Stimulated activated CD4-positive, alpha-beta T cell treated with anti-CD3 and anti-CD28 coated beads, Interleukin-2, amount 100 ng/mL, for 24 hours (primary cell): ENCODE measurements at regions not wholly inside any gene's neighbourhood (a gene's known extent, or its start where the extent isn't known, plus 50 kb on each side); places are given as distances from the start of the nearest gene placed in this dataset.

ENCODE experiments used
- DNase-seq, 2 donors: peaks; one replicate each; pipeline ENCODE4 v3.0.0-alpha.2; 2020

DNA sequence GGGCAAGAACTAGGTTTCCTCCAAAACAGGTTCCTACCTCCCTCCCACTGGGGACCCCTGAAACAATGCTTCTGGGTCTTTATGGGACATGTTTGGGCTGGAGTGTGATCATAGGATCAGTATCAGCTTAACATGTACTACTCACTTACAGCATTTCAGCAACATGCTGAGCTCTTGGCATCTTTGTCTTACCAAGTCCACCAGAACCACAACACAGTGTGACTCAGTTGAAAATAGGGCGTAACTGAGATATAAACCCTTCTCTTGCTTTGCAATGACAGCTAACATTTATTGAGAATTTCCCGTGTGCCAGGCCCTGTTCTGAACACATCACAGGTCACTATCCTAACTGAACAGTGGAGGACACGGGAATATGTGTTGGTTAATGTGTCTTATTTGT is 218.5 kb upstream of the LNX1 start:
- no peak for DNase-seq

DNA sequence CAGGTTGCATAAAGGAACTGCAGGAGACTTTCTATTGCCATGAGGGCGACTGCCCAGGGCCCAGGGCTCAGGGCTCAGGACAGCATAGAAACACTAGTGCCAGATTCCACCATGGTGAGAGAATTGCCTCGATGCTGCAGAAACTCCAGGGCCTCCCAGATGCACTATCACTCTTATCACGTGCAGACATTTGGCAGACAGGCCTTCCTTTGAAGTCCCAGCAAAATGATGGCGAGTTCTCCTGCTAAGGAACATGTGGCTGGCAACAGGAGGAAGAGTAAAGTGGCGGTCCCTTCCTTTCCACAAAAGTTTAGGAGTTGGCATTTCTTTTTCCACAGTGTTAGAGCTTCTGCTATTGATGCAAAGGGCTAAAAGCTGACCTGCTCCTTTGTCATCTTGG is 214.0 kb upstream of the LNX1 start:
- no peak for DNase-seq

DNA sequence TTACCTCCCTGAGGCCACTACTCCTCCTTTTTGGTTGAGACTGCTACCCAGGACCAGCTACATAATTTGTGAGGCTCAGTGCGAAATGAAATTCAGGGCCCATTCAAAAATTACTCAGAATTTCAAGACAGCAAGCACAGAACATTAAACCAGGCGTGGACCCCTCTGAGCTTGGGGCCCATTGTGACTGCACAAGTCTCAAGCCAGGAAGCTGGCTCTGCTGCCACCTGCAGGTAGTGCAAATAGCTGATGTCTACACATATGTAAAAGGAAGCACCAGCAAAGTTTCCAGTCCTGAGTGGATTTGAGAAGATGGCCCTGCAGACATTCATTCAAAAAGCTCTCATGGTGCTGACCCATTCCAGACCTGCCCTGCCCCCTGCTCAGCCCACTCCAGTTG is 213.4 kb upstream of the LNX1 start:
- DNase-seq: peak; percentile 17 to 35

DNA sequence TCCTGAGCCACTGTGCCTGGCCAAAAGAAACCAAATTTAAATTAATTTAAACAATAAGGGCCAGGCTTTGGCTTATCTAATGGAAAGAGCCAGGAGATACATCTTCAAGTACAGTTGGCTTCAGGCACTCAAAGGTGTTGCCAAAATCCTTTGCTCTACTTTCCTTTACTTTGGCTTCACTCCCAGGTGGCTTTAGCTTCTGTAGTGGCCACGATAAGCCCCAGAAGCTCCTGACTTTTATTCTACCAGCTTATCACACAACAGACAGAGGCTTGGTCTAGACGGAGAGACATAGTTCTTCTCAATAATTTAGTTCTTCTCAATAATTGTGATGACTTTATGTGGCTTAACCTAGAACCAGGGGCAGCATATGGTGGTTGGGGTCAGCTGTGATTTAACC is 211.2 kb upstream of the LNX1 start:
- no peak for DNase-seq

DNA sequence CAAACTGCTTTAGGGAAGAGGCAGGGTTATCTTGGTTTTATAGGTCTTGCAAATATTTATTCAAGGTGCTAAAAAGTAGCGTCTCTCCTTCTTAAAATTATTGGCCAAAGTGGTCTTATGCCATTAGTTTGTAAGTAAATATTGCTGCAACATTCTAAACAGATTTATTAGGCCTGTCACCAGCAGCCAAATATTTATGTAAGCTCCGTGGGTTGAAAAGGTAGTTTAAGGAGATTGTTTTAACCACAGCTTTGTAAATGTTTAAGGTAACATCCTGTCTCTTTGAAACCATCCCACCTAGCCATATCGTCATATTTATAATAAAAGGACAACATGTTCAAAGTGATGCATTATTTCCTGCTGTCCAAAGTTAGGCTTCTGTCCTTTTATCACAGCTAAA is 210.1 kb upstream of the LNX1 start:
- DNase-seq: no peak

DNA sequence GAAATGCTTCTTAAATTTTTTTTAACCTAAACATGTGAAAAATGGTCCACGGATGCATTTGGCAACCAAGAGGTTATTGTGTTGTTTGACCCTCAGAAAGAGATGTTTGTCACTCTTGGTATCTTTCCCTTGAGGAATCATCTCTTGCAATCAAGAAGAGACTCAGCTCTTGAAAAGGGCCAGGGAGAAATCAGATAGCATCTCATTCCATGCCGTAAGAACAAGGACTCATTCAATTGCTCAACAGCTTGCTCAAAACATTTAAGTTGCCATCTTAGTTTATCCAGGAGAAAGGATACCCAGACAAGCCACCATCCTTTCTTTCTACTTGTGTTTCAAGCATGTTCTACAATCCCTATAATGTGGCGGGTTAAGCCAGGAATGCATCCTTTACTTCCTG is 209.5 kb upstream of the LNX1 start:
- DNase-seq: no peak

DNA sequence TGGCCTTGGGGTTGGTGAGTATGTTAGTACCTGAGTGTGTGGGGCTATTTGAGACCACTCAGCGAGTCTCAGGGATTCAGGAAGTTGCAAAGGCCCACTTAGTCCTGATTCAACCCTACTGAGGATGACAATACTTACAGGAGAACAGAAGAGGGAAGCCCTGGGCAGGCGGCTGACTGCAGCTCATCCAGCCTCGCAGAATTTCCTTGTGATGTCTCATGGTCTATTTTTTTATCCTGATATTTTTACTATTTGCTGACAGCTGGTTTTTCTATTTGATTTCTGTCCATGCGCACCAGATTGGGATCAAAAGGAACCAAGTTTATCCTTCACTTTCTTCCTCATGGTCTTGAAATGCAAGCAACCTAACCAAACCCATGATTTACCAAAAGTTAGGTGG is 201.8 kb upstream of the LNX1 start:
- DNase-seq: no peak

DNA sequence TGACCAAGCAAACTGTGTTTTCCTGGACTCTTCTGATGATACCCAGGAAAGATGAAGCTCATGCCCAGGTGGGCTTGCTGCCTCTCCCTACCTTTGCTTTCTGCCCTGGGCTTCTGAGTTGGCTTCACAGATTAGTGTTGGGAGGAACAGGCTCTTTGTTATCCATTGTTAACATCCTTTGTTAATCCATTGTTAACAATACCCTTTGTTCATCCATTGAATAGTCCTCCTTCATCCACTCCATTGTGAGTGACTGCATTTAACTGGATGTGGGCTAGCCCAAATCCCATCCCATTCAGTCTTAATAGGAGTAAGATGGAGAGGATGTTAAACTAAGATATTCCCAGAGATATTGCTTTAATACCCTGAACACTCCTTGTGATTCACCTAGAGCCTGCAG is 199.0 kb upstream of the LNX1 start:
- no peak for DNase-seq

DNA sequence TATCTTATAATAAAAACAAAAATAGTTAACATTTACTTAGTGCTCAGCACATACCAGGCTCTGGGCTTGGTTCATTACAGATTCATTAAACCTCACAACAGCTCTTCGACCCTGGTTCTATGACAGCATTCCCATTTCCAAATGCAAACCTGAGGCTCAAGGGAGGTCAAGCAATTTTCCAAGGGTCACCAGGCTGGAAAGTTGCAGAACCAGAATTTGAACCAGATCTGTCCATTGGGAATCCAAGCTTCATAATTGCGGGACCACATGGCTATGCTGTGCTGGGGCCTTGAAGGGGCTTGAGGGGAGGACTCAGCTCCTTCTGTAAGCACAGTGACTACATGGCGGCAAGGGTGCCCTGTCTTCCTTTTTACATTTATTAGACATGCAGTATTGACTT is 197.3 kb upstream of the LNX1 start:
- no peak for DNase-seq

DNA sequence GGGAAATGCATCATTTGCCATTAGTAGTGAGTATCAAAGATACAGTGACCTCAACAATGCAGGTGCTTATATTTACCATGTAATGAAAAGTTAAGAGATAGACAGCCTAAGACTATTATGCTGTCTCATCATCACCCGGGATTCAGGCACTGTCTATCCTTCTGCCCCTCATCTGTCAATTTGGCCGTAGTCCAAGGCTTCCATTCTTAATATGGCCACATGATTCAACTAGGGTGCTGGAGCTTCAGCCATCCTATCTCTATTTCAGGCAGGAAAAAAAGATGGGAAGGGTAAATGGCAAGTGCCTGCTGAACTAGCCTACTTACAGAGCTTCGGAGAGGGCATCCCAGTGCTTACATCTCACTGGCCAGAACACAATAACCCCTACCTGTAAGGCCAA is 196.7 kb upstream of the LNX1 start:
- no peak for DNase-seq

DNA sequence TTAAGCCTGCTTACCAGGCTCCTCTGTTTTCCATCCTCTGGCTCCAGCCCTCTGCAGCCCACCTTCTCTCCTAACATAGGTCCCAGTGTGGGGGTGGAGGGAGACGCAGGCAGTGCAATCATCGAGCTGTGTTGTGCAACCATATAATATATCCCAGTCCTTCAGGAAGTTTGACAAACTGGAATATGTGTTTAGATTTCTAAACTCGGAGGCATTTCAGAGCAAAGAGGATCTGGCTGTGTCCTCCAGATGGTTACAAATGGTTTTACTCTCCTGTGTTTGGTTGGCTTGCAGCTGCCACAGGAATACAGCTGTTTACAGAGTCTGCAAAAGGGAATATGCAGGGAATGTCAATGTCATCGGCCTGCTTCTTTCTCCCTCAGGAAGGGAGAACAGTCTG is 195.3 kb upstream of the LNX1 start:
- DNase-seq: no peak

DNA sequence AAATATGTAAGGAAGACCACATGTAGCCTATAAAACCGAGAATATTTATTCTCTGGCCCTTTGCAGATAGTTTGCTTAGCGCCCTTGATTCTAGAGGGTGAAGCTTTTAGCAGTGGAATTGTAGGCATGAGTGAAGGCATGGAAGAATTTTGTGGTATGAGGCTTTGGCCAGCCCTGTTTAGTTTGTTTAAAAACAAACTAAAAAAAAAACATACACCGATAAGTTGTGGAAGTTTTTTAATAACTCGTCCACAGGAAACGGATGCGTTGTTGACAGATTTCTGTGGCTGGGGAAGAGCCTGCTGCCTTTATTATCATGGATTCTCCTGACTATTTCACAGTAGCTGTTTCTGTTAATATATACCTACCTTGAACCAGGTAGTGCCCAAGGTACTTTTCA is 194.7 kb upstream of the LNX1 start:
- DNase-seq: no peak

DNA sequence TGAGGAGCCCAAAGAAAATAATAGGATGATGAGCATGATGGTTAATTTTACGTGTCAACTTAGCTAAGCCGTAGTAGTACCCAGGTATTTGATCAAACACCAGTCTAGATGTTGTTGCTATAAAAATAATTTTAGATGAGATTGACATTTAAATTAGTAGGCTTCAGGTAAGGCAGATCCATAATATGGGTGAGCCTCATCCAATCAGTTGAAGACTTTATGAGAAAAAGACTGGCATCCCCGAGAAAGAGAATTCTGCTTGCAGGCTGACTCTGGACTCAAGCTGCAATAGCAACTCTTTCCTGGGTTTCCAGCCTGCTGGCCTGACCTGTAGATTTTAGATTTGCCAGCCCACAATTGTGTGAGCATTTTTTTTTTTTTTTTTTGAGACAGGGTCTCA is 192.8 kb upstream of the LNX1 start:
- DNase-seq: no peak

DNA sequence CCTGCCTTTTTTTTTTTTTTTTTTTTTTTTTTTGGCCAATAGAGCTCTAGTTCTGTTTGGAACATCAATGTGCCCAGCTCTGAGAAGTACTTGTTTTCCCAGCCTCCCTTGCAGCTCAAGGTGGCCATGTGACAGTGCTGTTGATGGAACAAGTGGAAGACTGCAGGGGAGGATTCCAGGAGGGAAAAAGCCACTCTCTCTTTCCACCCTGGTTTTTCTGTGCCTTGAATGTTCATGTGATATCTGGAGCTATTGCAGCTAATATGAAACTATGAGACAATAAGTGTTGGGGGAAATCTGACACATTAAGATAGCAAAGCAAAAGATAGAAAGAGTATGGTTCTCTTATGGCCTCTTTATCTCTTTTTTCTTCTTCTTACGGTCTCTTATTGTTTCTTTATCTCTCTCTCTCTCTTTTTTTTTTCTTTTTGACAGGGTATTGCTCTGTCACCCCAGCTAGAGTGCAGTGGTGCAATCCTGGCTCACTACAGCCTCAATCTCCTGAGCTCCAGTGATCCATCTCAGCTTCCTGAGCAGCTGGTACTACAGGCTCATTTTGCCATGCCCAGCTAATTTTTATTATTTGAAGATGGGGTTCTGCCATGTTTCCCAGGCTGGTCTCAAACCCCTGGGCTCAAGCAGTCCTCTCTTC is 192.0 kb upstream of the LNX1 start:
- DNase-seq: no peak

DNA sequence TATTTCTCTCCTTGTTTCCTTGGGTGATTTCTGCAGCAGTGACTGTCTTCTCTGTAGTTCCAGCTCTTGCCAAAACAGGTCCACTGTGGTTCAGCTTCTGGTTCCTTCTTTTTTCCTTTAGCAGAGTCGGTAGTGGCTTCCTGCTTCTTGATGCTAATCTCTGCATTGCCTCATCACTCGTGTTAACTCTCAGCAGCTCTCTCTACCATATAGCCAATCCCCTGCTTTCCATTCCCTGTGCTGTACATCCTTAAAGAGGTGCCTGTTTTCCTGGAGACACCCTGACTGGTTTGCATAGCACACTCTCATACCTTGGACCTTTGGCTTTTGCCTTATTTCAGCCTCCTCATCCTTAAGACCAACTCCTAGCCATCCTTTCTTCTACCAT is 191.2 kb upstream of the LNX1 start:
- no peak for DNase-seq

DNA sequence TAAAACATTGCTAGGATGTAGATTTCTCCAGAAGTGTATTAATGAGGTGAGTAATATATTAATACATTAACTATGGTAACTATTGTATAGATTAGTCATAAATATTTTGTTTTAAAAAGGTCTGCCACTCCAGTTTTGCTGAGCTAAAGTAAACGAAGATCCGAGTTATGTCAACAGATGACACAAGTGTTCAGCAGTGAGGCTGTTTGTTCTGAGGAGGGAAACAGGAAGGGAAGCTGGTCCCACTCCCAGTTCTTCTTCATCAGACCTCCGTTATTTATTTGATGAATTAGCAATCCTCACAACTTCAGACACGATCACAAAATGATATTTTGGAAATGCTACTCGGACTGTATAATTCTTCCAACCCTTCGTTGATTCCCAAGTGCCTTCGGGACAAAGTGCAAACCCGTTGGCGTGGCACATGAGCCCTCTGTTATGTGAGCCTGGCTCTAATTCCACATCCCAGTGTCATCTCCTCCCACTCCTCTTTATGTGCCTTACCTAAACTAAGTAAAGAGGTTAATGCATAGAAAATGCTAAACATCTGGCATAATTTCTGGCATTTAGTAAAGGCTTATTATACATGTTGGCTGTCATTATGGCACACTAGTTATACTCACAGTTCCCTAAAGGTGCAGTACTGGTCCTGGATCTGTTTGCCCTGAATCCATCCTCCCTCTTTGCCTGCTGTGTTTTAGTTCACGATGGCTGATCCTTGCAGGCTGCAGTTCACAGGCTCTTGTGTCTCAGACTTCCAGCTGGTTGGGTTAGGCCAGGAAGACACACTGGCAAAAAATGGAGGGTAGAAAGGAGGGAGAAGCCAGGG is 190.6 kb upstream of the LNX1 start:
- DNase-seq: no peak

DNA sequence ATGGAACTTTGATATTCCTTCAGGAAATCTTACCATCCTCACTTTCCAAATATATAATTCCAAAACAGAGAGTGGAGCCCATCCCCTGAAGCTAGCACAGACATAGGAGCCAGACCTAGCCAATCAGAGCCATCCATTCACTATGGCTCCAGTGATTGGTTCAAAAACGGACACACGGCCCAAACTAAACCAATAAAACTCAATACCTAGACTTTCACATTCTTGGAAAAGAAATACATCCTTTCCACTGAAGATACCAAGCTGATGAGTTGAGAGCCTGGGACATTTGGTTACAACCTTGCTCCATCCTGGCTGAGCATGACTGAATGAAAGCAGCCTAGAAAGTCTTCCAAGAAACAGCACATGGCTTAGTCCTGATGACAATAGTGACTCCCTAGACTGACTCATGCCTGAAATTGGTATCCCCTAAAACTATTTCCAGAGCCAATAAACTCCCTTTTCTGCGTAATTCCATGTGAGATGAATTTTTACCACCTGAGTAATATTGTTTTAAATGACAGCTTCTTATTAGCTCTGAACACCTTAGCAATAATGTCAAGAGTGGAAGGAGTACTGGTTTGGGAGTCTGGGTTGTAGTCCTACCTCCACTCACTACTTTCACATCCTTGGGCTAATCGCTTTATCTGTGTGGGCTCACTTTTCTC is 189.6 kb upstream of the LNX1 start:
- no peak for DNase-seq

DNA sequence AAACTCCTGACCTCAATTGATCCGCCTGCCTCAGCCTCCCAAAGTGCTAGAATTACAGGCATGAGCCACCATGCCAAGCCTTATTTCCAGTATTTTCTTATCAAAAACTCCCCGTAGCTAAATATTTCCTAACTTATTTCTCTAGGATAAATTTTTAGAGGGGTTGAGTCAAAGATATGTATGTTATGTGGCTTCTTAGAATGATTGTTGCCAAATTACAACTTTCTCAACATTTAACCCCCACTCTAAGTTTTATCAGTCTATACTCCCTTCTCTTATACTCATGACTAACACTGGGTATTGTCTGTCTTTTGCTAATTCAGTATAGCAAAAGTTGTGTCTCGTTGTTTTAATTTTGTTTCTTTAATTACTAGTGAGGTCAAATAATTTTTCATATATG is 187.7 kb upstream of the LNX1 start:
- no peak for DNase-seq

DNA sequence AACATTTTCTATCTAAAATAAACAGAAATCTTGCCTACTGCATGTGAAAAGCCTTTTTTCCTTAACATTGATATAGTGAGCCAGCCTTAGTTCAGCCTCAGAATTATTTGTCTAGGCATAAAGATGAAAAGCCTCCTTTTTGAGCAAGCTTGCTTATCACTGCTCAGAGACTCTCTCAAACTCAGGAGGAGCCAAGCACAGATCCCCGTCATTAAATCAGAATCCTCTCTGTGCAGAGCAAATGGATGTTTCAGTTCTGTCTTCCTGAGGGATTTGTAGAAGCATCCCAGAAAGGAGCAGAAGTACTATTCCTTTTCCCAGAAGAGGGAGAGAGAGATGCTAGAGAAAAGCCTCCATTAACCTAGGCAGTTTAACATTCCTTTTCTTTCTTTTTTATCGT is 186.9 kb upstream of the LNX1 start:
- DNase-seq: no peak

DNA sequence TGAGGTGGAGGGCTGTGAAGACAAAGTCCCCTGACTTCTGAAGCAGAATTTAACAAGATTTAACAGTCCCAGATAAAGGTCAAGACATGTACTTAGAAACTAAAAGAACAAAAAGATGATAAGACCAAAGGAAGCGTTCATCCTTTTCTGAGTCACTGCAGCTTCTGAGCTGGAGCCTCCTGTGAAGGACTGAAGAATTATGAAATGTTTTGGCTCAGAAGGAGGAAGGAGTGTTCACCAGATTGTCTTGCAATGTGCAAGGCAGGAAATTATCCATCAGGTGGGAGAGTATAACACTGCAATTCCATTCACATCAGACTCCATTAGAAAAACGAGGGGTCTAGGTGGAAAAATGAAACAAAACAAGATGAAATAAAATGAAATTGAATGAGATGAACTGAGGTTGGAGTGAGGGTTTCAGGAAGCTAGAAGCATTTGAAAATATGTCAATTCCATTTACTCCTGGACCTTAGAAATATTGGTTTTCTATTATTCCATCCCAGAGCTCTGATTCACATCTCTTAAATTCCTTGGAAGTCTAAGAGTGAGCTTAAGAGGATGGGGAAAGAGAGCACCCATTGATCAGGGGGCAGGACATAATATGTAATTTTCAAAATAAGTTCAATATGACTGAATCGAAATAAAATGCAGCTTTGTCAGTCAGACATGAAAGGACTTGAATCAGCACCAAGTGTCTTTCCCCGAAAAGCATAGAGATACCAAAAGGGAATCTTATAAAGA is 186.1 kb upstream of the LNX1 start:
- no peak for DNase-seq

DNA sequence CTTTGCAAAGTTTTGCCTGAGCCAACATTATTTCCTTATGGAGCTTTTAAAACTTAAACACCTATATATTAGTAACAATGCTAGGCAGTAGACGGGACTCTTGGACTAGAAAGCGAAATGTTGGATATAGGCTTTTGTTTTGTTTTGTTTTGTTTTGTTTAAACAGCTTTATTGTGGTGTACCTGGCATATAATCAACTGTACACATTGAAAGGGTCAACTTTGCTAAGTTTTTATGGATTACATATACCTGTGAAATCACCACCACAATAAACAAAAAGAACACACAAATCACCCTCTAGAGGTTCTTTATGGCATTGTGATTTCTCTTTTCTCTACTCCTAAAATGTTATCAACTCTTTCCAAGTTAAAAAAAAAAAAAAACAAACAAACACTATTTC is 184.9 kb upstream of the LNX1 start:
- DNase-seq: no peak

DNA sequence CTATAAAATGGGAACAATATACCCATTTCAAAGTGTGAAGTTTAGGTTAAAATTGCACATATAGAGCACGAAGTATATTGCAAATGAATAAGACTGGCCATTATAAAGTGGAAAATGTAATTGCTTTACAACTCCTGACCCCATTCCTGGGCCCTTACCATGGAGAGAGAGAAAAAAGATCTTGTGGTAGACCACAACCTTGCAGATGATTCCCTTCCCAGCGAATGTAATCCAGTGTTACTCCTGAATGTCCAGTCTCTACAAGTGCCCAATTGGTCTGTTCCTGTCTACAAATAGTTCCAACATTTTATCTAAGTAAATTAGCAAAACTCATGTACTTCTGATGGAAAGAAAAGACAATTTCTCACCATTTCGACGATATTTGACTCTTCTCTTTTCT is 184.1 kb upstream of the LNX1 start:
- no peak for DNase-seq

DNA sequence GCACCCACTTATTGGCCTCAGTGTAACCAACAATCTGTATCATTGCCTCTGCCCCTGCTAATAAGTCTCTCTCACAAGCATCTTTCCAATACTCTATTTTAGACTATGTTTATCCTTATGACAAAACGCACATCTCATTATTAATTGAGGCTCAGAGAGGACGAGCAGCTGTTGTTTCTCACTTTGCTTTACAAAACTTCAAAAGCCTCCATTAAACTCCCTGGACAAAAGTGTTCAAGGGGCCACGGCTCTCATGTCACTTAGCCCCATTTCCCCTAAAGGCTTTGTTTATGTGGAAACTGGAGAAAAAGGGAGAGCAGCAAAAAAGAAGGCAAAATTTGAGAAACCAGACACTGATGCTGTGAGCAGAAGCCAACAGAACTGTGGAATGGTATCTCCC is 180.0 kb upstream of the LNX1 start:
- no peak for DNase-seq

DNA sequence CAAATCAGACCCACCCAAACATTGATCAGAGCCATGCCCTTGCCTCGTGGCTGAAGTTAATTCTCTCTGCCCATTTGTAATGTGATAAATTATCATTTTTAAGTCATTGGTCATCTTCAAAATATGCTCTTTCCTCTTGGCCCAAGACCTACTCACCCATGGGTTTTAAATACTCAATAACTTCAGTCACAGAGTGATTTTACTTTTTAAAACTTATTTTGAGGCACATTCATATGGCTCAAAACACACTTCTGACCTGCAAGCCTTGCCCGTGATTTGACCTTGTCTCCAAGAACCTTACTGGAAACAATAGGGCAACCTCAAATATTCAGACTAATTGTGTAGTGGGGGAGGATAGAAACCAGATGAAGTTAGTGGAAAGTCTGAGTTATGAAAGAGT is 176.2 kb upstream of the LNX1 start:
- no peak for DNase-seq
